GM18907 (cell line): ENCODE measurements at regions not wholly inside any gene's neighbourhood (a gene's known extent, or its start where the extent isn't known, plus 50 kb on each side); places are given as distances from the start of the nearest gene placed in this dataset.

ENCODE experiments used
- ATAC-seq: cut with Tn5 transposase; IDR thresholded peaks from one replicate; pipeline ENCODE4 v1.9.1; 2021; ENCODE audit warnings: mild to moderate bottlenecking, moderate library complexity; ENCODE audit not compliant: unreplicated experiment

- no peak for ATAC-seq
Measured at GRCh38 chr20:60653111-60653845, 598.8 kb upstream of the CDH4 start.

- ATAC-seq, result no peak
Measured at GRCh38 chr20:60658681-60659080, 593.4 kb upstream of the CDH4 start.

- no peak for ATAC-seq
Measured at GRCh38 chr20:60659240-60659639, 592.8 kb upstream of the CDH4 start.

GRCh38 chr20:60662307-60662706 lies 589.8 kb upstream of the CDH4 start:
- no peak for ATAC-seq

GRCh38 chr20:60664106-60664505 lies 588.0 kb upstream of the CDH4 start:
- no peak for ATAC-seq

- ATAC-seq, result no peak
Measured at GRCh38 chr20:60667641-60668040, 584.4 kb upstream of the CDH4 start.

GRCh38 chr20:60669211-60669610 lies 582.9 kb upstream of the CDH4 start:
- no peak for ATAC-seq

GRCh38 chr20:60676011-60676410 lies 576.0 kb upstream of the CDH4 start:
- no peak for ATAC-seq

GRCh38 chr20:60677819-60678218 lies 574.2 kb upstream of the CDH4 start:
- no peak for ATAC-seq

- no peak for ATAC-seq
Measured at GRCh38 chr20:60680554-60680953, 571.5 kb upstream of the CDH4 start.

- no peak for ATAC-seq
Measured at GRCh38 chr20:60687213-60687612, 564.8 kb upstream of the CDH4 start.

GRCh38 chr20:60690771-60691170 lies 561.3 kb upstream of the CDH4 start:
- ATAC-seq, result no peak

- ATAC-seq, result no peak
Measured at GRCh38 chr20:60691966-60692615, 560.0 kb upstream of the CDH4 start.

GRCh38 chr20:60693496-60694133 lies 558.4 kb upstream of the CDH4 start:
- ATAC-seq, result no peak

GRCh38 chr20:60694763-60695162 lies 557.3 kb upstream of the CDH4 start:
- ATAC-seq, result no peak

GRCh38 chr20:60695226-60696000 lies 556.6 kb upstream of the CDH4 start:
- ATAC-seq, result no peak

- no peak for ATAC-seq
Measured at GRCh38 chr20:60697252-60697651, 554.8 kb upstream of the CDH4 start.

GRCh38 chr20:60700728-60701127 lies 551.3 kb upstream of the CDH4 start:
- ATAC-seq, result no peak

- no peak for ATAC-seq
Measured at GRCh38 chr20:60704147-60704546, 547.9 kb upstream of the CDH4 start.

- ATAC-seq, result no peak
Measured at GRCh38 chr20:60713396-60713795, 538.7 kb upstream of the CDH4 start.

- no peak for ATAC-seq
Measured at GRCh38 chr20:60715172-60715571, 536.9 kb upstream of the CDH4 start.
